ENCODE measurements at regions not wholly inside any gene's neighbourhood (a gene's known extent, or its start where the extent isn't known, plus 50 kb on each side); places are given as distances from the start of the nearest gene placed in this dataset.

- TF ChIP-seq CTCF (IDR thresholded peaks at IDR 0.05; ENCODE audit: poor library complexity, severe bottlenecking) (no peak), EZH2 (IDR thresholded peaks at IDR 0.05; ENCODE audit: borderline replicate concordance, insufficient read depth, low read length, poor library complexity, severe bottlenecking) (no peak), POLR2AphosphoS5 (IDR thresholded peaks at IDR 0.05) (no peak), RAD21 (conservative IDR thresholded peaks at IDR 0.05) (no peak), SMC3 (conservative IDR thresholded peaks at IDR 0.05; ENCODE audit: poor library complexity) (no peak), EP300 (conservative IDR thresholded peaks at IDR 0.05; ENCODE audit: poor library complexity, severe bottlenecking) (no peak), TAF1 (IDR thresholded peaks at IDR 0.05; ENCODE audit: low read depth) (no peak), REST (IDR thresholded peaks at IDR 0.05; ENCODE audit: borderline replicate concordance) (no peak), MXI1 (conservative IDR thresholded peaks at IDR 0.05; ENCODE audit: poor library complexity, severe bottlenecking) (no peak)
Measured at GRCh38 chr14:71185637-71186036, 278.4 kb downstream of the PCNX1 start.
